GM21786 (cell line): ENCODE measurements at regions not wholly inside any gene's neighbourhood (a gene's known extent, or its start where the extent isn't known, plus 50 kb on each side); places are given as distances from the start of the nearest gene placed in this dataset.
A peak's percentile ranks its signal among the peaks of the same experiment; 100 is the strongest.
"Not testable (repeated sequence)": the region's sequence is repeated elsewhere in the genome, so short reads cannot be mapped to it uniquely, and the experiment has no call there.

ENCODE experiments used
- ATAC-seq: cut with Tn5 transposase; IDR thresholded peaks from one replicate; pipeline ENCODE4 v1.9.1; 2021; ENCODE audit not compliant: unreplicated experiment

DNA sequence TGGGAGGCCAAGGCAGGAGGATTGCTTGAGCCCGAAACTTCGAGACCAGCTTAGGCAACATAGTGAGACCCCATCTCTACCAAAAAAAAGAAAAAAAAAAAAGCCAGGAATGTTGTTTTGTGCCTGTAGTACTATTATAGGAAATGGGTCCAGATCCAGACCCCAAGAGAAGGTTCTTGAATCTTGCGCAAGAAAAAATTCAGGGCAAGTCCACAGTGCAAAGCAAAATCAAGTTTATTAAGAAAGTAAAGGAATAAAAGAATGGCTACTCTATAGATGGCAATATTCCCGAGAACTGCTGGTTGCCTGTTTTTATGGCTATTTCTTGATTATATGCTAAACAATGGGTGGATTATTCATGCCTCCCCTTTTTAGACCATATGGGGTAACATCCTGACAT is 51.2 kb upstream of the RDX start:
- no peak for ATAC-seq

DNA sequence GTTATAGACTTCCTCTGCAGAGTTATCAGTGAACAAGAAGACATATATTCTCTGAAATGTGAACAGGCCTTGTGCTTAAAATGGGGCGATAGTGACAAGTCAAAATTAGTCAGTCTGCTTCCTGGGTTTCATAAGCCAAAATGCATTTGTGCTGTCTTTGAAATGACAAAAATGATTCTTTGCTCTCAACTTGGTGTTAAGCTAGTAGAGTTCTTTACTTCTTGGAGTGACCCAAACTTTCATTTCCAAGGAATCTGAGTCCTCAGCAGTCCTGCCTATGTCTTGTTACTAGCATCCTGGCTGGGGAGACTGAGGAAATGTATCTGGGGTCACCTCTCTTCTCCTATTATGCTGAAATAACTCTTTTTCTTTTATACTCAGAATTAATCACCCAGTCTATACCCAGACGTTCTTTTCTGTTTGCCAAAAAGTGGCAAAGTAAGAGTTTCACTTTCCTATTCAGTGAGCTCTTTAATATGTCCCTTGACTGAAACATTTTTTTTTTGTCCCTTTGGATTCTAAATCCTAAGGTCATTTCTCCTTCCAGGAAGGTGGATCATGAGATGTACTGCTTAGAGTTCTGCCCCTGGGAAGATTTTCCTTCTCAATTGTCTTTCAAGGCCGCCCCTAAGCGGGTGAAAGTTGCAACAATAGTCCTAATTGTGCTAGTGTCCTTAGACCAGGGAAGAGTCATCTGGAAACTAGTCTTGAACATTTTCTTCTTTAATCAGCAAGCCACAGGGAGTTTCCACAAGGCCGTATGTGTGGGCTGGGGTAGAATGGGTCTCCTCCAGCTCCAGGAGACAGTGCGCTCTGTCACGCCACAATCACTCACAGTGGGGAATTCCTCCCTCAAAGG is 53.0 kb upstream of the RDX start:
- peak; percentile 83 for ATAC-seq

DNA sequence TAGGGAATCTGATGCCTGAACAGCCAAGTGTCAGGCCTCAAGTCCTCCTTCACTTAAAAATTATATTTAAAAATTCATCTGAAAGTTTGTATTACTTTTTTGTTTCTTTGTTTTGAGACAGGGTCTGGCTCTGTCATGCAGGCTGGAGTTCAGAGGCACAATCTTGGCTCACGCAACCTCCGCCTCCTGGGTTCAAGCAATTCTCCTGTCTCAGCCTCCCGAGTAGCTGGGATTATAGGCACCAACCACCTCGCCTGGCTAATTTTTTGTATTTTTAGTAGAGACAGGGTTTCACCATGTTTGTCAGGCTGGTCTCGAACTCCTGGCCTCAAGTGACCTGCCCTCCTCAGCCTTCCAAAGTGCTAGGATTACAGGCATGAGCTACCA is 53.6 kb upstream of the RDX start:
- ATAC-seq: not testable (repeated sequence)

DNA sequence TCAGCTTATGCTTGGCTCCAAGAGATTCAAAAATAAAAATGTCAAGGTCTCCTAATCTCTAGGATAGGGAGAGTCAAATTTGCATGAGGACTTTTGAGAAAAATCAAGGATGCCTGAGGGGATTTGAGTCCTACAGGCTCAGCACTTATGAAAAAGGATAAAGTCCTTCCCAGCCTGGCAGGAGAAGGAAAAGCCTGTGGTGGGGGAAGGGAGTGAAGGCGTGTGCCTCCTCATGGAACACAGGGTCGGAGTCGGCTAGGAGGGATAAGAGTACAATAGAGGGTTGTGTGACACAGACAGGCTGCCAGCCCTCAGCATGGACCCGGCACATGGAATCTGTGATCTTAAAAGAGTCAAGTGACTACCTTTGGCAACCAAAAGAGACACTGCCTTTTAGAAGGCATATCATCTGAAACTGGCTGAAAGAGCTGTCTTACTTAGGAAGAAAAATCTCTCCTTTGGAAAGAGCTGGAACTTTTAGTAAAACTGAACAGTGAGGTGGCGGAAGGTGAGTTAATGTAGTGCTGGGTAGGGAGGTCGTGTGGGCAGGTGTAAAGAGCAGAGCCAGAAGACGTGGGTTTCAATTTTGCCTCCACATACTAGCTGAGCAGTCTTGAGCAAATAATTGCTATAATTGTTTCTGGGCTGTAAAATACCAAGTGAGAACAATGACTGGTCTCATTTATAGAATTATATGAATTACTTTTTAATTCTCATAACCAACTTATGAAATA is 58.8 kb upstream of the RDX start:
- no peak for ATAC-seq

DNA sequence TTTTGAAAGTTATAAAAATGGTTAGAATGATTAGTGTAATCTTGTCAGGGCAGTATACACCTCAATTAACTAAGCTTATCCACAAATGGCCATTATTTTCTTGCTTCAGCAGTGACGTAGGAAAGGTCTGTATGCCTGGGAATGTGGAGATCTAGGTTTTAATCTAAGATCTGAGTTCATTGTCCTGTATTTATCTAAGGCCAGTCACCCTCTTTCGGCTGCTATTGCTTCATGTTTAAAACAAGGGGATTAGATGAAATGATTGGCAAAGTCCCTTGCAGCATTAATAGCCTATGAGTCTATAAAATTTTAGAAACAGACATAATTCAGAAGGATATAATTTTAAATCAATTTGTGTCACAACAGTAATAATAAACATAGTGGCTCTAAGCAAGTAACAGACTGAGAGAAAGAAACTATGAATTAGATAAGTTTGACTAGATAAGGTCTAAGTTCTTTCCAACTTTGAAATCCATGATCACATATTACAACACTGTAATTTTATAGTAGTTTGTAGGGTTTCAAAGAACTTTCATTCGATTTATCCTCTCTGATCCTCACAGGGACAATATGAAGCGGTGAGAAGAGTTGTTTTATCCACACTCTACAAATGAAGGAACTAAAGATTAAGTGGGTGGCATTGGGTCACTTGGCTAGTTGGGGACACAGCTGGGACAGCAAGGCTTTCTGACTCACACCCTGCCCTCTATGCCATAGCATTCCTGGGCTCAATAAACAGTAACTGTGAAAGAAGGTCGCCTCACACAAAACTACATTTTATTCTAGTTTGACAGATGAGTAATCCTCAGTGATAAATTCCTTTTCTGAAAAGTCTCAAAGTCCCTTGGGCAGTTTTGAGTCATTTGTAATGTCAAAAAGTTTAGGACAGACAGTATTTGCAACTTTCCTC is 60.6 kb upstream of the RDX start:
- no peak for ATAC-seq

DNA sequence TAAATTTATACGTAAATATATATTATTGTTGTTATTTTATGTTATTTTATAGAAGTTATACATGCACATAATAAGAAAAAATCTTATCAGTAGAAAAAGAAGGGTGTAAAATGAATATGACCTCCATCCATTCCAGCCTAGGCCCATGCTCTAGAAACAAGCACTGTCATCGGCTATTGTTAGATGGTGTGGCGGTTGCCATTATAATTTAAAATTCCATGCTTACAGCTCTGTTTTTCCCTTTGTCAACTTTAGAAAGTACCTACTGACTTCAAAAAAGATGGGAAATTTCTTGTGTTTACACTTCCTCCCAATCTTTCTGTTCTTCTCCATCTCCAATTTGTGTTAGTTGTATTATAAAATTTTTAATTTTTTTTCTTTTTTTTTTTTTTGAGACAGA is 61.9 kb upstream of the RDX start:
- no peak for ATAC-seq

DNA sequence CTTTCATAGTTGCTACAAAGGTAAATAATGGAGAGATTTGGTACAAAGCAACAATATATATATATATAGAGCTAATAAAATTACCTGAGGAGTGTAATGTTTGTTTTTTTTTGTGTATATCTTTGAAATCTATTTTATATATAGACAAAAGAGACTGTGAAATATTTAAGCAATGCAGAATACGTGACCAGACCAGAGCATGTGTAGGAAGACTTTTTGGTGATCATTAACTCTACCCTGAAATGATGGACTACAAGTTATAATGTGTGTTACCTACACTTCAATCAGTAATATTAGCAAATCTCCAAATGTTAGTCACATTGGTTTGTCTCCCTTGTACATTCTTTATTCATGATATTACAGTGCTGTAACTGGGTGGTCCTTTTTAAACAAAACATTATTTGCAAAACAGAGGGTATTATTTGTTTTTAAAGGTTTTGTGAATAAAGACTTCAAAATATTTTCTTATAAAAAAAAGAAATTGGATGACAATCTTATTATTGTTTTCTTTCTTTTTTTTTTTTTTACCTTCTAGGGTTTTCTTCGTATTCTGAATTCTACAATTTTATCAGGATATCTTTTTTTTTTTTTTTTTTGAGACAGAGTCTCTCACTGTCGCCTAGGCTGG is 64.5 kb upstream of the RDX start:
- not testable (repeated sequence) for ATAC-seq

DNA sequence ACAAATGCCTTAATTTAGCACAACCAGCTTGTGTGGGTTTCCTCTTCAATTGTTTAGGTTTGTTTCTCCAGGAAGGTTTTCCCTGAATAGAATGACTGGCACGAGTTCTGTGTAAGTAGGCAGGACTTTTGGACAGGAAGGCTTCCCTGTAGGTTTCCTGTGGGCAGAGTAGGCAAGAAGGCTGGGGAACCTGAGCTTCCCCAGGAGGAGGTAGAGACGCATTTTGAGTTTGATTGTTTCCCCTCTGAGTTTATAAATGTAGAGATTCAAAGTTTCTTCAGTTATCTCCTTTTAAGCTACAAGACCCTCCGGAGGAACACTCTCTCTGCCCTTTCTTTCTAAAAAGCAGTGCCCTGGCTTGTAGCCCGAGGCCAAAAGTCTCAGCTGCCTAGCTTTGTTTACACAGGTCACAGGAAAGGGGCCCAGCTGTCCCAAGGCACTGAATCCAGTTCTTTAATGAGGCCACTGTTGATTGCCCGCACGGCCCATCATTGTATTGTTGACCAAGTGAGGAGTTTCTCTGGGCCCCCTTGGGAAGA is 66.6 kb upstream of the RDX start:
- ATAC-seq: peak; percentile 54

DNA sequence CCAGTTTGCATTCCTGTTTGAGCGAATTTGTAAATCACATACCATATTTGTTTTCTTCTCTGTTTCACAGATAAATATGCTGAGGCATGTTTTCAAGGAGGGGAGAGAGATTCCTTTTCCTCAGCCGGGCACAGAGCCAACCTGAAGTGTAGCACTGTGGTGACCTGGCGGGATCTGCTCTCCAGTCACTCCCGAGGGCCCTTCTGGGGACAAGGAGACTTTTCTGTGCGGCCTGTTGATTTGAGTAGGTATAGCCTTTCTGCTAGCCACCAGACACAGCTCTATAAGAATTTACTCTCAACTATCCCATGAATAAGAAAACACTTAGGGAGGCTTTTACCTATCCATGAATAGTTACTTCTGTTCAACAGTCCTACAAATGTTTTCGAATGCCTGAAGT is 63.5 kb upstream of the FDX1 start:
- ATAC-seq: no peak

DNA sequence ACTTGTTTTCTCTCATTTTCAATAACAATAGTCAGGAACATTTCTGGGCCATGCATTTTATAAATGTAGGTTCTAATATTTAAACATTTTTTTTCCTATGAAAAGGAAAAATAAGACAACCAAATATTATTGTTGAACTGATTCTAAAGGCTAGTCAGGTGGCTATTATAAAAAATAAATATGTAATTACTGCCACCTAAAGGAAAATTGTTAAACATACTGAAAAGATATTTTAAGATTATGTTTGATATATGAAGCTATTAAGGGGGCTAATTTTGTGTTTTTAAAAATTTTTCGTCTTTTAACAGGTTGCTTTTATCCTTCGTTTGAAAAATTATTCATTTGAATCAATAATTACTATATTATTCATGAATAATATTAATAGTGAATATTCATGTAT is 62.2 kb upstream of the FDX1 start:
- ATAC-seq: no peak

DNA sequence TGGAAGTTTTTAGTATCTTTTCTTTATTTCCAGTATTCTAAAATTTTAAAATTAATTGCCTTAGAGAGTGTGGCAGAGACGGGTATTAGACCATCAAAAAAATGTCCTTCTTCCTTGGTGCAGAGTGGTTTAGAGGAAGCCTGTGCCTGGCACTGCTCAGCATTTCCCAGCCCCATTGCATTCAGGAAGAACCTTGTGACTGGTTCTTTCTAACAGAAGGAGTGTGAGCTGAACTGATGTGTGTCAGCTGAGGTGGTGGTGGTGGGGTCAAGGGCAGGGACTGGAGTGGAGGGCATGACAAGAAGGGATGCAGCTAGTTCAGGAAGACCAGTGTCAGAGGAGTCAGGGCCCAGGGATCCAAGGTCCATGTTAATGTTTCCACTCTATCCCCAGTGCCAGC is 58.7 kb upstream of the FDX1 start:
- ATAC-seq: no peak

DNA sequence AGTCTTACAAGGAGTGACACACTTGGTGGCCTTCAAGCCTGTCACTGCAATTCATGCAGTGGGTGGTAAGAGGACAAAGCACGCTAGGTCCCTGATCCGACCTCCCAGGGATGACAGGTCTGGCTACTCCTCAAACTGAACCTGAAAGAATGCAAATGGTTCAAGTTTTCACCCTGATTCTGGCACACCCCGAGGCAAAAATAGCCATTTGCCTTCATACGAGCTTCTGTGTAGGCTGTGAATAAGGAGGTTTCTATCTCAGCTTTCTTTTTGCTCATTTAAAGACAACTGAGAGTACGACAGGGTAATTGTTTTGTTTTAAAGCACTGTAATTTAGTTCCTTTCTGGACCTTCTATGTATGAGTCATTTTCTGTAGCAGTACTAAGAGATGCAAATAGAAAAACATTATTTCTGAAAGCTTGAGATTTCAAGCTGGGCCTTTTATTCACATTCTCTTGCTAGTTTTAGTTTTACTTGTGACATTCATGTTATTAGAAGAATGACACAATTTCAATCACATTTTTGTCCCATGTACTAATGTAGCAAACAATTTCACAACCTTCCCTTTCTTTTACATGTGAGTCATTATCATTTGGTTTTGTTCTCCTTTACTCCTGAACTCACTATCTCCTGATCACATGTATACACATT is 56.6 kb upstream of the FDX1 start:
- peak; percentile 90 for ATAC-seq

DNA sequence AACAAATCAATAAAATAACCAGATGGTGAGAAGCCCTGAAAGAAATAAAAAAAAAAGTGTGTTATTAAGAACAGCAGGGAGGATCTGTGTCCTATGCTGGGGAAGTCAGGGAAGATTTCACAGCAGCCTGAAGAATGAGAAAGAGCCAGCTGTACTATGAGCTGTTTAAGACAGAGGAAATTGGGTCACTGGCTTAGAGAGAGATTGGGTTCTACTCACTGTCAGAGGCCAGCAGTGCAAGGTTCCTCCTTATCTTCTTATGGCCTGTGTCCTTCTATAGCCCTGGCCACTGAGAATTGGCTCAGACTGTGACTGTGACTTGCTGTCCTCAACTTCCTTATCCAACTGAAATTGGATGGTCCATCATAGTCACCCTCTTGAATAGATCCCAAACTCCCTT is 54.8 kb upstream of the FDX1 start:
- ATAC-seq: no peak

DNA sequence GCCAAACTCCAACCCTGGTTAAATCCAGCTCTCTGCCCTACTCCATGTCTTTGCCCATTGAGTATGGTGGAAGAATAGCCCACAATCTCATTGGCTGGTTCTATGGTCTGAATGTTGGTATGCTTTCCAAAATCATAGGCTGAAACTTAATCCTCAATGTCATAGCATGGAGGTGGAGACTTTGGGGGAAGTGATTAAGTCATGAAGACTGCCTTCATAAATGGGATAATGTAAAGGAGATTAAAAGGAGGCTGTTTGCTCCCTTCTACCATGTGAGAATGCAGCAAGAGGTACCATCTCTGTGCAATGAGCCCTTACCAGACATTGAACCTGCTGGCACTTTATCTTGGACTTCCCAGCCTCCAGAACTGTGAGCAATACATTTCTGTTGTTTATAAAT is 54.4 kb upstream of the FDX1 start:
- no peak for ATAC-seq

DNA sequence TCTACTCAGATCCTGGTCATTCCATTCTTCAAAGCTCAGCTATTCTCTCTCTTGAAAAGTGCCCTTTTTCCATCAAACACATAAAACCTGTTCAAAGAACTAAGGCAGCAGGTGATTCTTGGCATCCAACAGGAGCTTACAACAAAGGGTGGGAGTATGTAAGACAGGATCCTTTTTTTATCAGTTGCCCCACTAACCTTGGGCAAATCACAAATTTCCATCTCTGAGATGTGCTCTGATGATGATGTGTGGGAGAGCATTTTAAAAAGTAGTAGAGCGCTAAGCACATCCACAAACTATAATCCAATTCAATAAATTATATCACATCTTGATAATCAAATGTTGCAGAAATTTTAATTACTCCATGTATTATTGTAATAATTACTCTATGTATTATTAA is 53.7 kb upstream of the FDX1 start:
- ATAC-seq: no peak

DNA sequence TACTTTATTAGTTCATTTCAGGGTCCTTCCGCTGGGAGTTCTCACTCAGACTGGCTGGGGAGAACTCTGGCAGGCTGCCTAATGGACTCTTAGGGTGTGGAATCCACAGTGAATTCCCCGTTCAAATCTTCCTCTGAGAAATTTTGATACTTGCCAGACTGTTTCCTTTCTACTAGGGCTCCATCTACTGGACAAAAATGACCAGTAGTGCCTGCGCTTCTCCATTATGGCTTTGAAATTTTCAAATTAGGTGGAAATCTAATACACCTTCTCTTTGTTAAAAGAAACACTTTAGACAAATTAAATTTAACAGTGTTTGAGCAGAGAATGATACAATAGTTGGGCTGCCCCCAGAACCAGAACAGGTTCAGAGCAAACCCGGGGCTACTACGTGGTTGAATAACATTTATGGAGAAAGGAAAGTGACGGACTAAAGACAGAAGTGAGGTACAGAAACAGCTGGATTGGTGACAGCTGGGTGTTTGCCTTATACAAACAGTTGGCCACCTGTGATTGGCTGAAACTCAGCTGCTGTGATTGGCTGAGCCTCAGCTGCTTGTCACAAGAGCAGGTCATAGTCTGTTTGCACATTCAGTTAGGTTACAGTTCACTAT is 52.9 kb upstream of the FDX1 start:
- ATAC-seq: no peak

DNA sequence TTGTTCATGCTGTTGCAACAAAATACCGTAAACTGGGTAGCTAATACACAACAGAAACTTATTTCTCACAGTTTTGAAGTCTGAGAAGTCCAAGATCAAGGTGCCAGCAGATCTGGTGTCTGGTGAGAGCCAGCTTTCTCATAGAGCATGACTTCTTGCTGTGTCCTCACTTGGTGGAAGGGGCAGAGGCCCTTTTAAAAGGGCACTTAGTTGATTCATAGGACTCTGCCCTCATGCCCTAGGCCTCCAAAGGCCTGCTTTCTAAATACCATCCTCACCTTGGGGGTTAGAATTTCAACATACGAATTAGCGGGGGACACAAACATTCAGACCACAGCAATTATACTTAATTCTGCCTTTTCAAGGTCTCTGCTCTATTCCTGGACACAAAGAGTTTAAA is 52.3 kb upstream of the FDX1 start:
- no peak for ATAC-seq

DNA sequence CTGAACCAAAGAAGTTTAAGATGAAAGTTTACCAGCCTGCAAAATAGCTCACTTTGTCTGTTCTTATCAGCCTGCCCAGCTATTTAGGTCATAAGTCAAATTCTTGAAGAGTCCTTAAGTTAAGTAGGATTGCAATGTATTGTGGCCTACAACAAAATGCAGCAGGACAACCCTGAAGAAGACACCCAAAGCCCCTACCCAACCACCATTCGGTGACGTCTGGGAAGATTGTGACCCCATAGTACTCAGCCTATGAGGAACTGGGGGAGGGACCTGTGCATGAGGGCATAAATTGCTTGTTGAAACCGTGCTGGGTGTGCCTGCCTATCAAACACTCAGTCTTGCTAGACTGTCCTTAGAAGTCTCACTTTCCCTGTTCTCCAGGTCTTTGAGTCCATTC is 50.5 kb upstream of the FDX1 start:
- no peak for ATAC-seq

DNA sequence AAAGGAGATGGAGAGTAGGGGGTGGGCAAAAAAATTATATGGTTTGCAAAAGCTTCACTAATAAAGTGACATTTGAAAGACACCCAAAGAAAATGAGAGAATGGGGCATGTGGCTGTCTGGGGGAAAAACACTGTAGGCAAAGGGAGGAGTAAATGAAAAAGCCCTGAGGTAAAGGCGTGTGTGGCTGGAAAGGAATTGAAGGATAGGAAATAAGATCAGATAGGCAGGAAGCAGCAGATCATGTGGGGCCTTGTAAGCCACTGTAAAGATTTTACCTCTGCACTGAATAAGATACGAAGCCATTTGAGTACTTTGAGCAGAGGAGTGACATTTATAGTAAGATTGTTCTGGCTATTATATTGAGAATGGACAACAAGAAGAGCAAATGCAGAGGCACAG is 49.8 kb upstream of the FDX1 start:
- ATAC-seq: no peak
